22Rv1 (cell line): ENCODE measurements at regions not wholly inside any gene's neighbourhood (a gene's known extent, or its start where the extent isn't known, plus 50 kb on each side); places are given as distances from the start of the nearest gene placed in this dataset.

Experiments
- H3K27ac ChIP-seq: fragments of 450-650 bp; 2 replicates; pipeline ENCODE4 v1.5.1; 2017
- ZFX ChIP-seq: fragments of 450-650 bp; IDR thresholded peaks from 2 replicates; pipeline ENCODE4 v1.6.1; 2017; ENCODE audit warnings: antibody characterized with exemption, borderline replicate concordance
- TF ChIP-seq, protein P1 (sequence below): fragments of 450-650 bp; IDR thresholded peaks from 2 replicates; pipeline ENCODE4 v1.5.1; 2017; ENCODE audit warnings: mild to moderate bottlenecking

DNA sequence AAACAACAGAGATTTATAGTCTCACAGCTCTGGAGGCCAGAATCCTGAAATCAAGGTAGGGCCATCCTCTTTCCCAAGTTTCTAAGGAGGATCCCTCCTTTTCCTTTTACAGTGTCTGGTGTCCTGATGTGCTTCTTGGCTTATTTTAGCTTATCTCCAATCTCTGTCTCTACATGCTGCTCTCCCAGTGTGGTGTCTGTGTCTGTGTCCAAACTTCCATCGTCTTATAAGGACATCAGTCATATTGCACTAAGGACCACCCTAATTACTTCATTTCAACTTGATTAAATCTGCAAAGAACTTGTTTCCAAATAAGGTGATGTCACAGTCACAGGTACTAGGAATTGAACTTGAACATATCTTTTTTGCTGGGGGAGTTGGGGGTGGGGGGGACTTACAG is 529.6 kb downstream of the DHX35 start:
- H3K27ac ChIP-seq: no peak overlapping the region
- TF ChIP-seq, protein P1, sequence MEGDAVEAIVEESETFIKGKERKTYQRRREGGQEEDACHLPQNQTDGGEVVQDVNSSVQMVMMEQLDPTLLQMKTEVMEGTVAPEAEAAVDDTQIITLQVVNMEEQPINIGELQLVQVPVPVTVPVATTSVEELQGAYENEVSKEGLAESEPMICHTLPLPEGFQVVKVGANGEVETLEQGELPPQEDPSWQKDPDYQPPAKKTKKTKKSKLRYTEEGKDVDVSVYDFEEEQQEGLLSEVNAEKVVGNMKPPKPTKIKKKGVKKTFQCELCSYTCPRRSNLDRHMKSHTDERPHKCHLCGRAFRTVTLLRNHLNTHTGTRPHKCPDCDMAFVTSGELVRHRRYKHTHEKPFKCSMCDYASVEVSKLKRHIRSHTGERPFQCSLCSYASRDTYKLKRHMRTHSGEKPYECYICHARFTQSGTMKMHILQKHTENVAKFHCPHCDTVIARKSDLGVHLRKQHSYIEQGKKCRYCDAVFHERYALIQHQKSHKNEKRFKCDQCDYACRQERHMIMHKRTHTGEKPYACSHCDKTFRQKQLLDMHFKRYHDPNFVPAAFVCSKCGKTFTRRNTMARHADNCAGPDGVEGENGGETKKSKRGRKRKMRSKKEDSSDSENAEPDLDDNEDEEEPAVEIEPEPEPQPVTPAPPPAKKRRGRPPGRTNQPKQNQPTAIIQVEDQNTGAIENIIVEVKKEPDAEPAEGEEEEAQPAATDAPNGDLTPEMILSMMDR: no peak
- TF ChIP-seq ZFX: no peak

DNA sequence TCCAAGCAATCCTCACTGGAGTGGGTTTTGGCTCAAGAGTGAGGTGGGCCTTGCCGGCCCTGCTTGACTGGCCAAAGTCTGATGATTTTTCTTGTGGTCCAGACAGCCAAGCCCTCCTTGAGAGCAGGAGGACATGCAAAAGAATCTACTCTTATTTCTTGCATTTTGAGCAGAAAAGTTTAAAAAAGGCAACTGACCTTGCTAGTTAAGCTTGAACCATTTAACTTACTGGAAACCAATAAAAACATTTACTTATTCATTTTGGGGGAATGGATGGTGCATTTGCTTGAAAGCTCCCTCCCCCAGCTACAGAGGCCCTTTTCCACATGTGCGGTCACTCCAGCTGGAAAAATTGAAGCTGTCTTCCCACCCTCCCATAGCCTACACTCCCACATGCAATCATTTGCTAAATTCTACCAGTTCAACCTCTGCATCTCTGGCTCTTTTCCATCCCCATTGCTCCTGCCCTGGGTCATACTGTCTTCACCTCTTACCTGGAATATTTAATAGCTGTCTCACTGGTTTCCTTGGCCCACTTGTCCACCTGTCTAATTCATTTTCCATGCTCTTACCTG is 527.9 kb downstream of the DHX35 start:
- TF ChIP-seq, protein P1: no peak
- no peak for TF ChIP-seq ZFX
- no peak overlapping the region for H3K27ac ChIP-seq

DNA sequence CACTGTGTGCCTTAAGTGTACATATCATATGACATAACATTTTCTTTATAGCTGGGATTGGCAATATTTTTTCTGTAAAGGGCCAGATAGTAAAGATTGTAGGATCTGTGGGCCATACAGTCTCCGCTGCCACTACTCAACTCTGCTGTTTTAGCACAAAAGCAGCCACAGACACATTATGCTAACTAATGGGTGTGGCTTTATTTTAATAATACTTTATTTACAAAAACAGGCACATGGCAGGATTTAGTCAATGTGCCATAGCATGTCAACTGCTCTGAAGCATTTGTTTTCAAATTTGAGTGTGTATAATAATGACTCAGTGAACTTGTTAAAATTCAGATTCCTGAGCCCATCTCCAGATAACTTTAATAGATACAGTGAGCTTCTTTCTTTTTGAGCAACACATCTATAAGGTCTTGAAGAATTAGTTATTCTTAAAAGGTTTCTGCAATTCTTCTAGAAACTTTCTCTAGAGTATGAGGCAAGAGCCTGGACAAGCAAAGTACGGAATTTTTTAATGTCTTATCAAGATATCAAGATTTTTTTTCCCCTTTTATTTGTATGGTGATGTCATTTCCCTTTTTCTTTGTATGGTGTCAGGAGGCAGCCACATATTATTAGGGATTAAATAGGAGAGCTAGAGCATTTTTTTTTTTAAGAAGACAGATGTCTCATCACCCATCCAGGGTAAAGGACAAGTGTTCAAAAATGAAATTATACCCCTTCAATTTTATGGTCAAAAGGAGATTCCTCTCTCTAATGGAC is 518.3 kb downstream of the DHX35 start:
- TF ChIP-seq, protein P1: no peak
- TF ChIP-seq ZFX: no peak

DNA sequence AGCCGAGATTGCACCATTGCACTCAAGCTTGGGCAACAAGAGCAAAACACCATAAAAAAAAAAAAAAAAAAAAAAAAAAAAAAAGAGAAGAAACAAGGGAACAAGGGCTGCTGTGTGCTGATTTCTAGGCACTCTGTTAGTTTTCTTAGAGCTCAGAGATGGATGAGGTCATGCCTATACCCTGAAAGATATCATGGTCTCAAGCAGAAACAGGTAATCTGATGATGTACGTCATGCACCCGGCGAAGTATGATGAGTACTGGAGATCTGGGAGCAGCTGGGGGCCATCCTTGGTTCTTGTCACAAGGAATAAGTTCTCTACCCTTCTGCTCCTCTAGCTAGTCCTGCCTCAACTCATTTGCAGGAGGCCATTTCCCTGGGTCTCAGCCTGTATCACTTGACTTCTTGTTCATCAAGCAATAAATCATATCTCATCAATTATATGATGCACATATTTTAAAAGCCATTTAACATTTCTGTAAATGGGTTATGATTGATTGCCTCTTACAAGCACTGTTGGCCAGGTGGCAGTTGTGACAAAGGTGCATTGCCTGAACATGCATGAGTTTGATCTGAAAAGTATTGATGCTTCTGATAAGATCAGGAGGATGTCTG is 517.2 kb downstream of the DHX35 start:
- H3K27ac ChIP-seq: no peak overlapping the region
- TF ChIP-seq, protein P1: no peak
- no peak for TF ChIP-seq ZFX

More for the DNA sequence above, 518.3 kb downstream of the DHX35 start:
- H3K27ac ChIP-seq: no peak overlapping the region; the same call in 1 of the 2 replicates

DNA sequence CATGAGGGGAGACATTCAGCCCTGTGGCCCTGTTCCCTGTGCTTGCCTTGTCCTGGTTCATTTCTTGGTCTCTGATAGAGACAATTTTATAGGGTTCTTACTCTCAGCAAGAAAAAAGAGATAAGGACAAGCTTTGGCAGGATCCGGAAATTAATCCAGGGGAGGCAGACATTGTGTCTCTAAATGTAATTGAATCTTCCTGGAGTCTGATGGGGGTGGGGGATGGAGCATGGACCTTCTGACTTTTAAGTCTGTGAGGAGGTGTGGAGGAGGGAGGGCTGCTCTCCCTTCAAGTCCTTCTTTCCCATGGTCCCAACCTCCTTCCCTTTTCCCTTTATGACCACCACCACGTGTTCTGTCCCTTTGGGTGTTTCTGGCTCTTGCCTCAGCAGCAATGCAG is 512.7 kb downstream of the DHX35 start:
- no peak overlapping the region for H3K27ac ChIP-seq
- no peak for TF ChIP-seq ZFX
- TF ChIP-seq, protein P1: no peak

DNA sequence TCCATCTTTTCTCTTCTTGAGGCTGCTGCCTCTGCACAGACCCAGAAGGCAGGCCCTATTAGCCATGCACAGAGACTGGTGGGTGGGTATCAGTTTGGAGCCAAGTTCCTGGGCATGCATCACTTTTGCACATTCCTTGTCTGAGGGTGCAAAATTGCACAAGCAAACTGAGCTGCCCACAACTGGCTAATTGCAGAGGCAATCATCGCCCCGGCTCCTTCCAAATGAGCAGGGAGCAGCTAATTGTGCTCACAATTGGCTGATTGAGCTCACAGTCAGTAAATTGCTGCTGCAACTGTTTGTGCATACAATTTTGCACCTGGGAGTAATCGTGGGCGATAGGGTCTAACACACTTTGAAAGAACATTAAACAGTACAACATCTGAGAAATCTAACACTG is 511.4 kb downstream of the DHX35 start:
- no peak for TF ChIP-seq ZFX
- TF ChIP-seq, protein P1: no peak
- no peak overlapping the region for H3K27ac ChIP-seq

DNA sequence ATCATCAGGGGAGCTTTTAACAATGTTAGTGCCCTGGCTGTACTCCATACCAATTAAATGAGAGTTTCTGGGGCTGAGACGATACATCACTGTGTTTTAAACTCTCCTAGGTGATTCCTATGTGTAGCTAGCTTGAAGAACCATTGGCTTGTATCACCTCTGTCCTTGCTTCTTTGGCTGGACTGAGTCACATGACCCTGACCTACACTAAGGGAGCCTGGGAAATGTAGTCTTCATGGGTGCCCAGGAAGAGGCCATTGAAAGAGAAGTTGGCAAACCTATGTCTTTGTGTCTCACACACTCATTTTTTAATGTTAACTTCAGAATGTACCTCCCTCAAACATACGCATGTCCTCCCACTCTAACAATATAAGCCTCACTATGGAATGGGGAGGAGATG is 506.6 kb downstream of the DHX35 start:
- TF ChIP-seq ZFX: no peak
- TF ChIP-seq, protein P1: no peak
- H3K27ac ChIP-seq: no peak overlapping the region
